ENCODE measurements at regions not wholly inside any gene's neighbourhood (a gene's known extent, or its start where the extent isn't known, plus 50 kb on each side); places are given as distances from the start of the nearest gene placed in this dataset.

GRCh38 chr6:4362326-4362725, 227.0 kb upstream of the ECI2 start:
- TF ChIP-seq GLIS3 (CRISPR knock-in tag; IDR thresholded peaks at IDR 0.05) = no peak
- no peak for TF ChIP-seq ISL1 (CRISPR knock-in tag; IDR thresholded peaks at IDR 0.05)
- no peak for TF ChIP-seq PPARA (CRISPR knock-in tag; IDR thresholded peaks at IDR 0.05; ENCODE audit: borderline replicate concordance)
- no peak for TF ChIP-seq ESRRG (CRISPR knock-in tag; IDR thresholded peaks at IDR 0.05)
- no peak for TF ChIP-seq SNAI2 (CRISPR knock-in tag; IDR thresholded peaks at IDR 0.05)
- no peak for TF ChIP-seq TOX (CRISPR knock-in tag; IDR thresholded peaks at IDR 0.05; ENCODE audit: borderline replicate concordance)
- no peak for TF ChIP-seq TSHZ2 (CRISPR knock-in tag; IDR thresholded peaks at IDR 0.05)
- no peak for TF ChIP-seq CSDC2 (CRISPR knock-in tag; IDR thresholded peaks at IDR 0.05)
- no peak for TF ChIP-seq CSRNP3 (CRISPR knock-in tag; IDR thresholded peaks at IDR 0.05)
- TF ChIP-seq ZNF565 (CRISPR knock-in tag; conservative IDR thresholded peaks at IDR 0.05; ENCODE audit: low read depth) = no peak
- no peak for TF ChIP-seq POU6F1 (CRISPR knock-in tag; IDR thresholded peaks at IDR 0.05; ENCODE audit: borderline replicate concordance, low read depth)
- TF ChIP-seq RARB (CRISPR knock-in tag; IDR thresholded peaks at IDR 0.05) = no peak
- TF ChIP-seq OSR1 (CRISPR knock-in tag; IDR thresholded peaks at IDR 0.05) = no peak
- TF ChIP-seq ZNF8 (CRISPR knock-in tag; IDR thresholded peaks at IDR 0.05) = no peak
- no peak for ATAC-seq

- TF ChIP-seq CSRNP3 (CRISPR knock-in tag; IDR thresholded peaks at IDR 0.05) (no peak), PPARA (CRISPR knock-in tag; IDR thresholded peaks at IDR 0.05; ENCODE audit: borderline replicate concordance) (no peak), RARB (CRISPR knock-in tag; IDR thresholded peaks at IDR 0.05) (no peak), ZFP30 (CRISPR knock-in tag; IDR thresholded peaks at IDR 0.05) (no peak), TCF4 (CRISPR knock-in tag; IDR thresholded peaks at IDR 0.05; ENCODE audit: borderline replicate concordance) (no peak), GLIS3 (CRISPR knock-in tag; IDR thresholded peaks at IDR 0.05) (no peak), ZNF8 (CRISPR knock-in tag; IDR thresholded peaks at IDR 0.05) (no peak), CREB5 (CRISPR knock-in tag; IDR thresholded peaks at IDR 0.05; ENCODE audit: low read depth) (no peak), CSDC2 (CRISPR knock-in tag; IDR thresholded peaks at IDR 0.05) (no peak), PATZ1 (CRISPR knock-in tag; IDR thresholded peaks at IDR 0.05; ENCODE audit: borderline replicate concordance) (no peak), TOX (CRISPR knock-in tag; IDR thresholded peaks at IDR 0.05; ENCODE audit: borderline replicate concordance) (no peak), ZNF70 (CRISPR knock-in tag; IDR thresholded peaks at IDR 0.05) (no peak), ZNF565 (CRISPR knock-in tag; conservative IDR thresholded peaks at IDR 0.05; ENCODE audit: low read depth) (no peak), ISL1 (CRISPR knock-in tag; IDR thresholded peaks at IDR 0.05) (no peak), SNAI2 (CRISPR knock-in tag; IDR thresholded peaks at IDR 0.05) (no peak), TSHZ2 (CRISPR knock-in tag; IDR thresholded peaks at IDR 0.05) (no peak), BACH2 (CRISPR knock-in tag; IDR thresholded peaks at IDR 0.05; ENCODE audit: borderline replicate concordance) (no peak), ESRRG (CRISPR knock-in tag; IDR thresholded peaks at IDR 0.05) (no peak), ZFP3 (CRISPR knock-in tag; IDR thresholded peaks at IDR 0.05) (no peak)
Measured at GRCh38 chr6:4360920-4361319, 225.5 kb upstream of the ECI2 start.

More at GRCh38 chr6:4360920-4361319, 225.5 kb upstream of the ECI2 start:
- ATAC-seq = no peak

All from SK-N-SH treated with all-trans-retinoic acid at 6 μM for 48 hours (cell line).